HL-60 (cell line): ENCODE measurements at regions not wholly inside any gene's neighbourhood (a gene's known extent, or its start where the extent isn't known, plus 50 kb on each side); places are given as distances from the start of the nearest gene placed in this dataset.

ENCODE experiments used
- GABPA ChIP-seq: IDR thresholded peaks from 2 replicates; pipeline ENCODE4 v1.6.1; 2012; ENCODE audit warnings: low read depth
- POLR2AphosphoS5 ChIP-seq: IDR thresholded peaks from 2 replicates; pipeline ENCODE4 v1.6.1; 2012; ENCODE audit warnings: low read depth
- REST ChIP-seq: IDR thresholded peaks from 2 replicates; pipeline ENCODE4 v1.6.1; 2012; ENCODE audit warnings: low read depth; ENCODE audit not compliant: insufficient replicate concordance
- SPI1 ChIP-seq: IDR thresholded peaks from 2 replicates; pipeline ENCODE4 v1.6.1; 2012; ENCODE audit warnings: low read depth, mild to moderate bottlenecking, borderline replicate concordance
- TF ChIP-seq, protein P1 (sequence below): IDR thresholded peaks from one replicate; pipeline ENCODE4 v1.5.1; 2011; ENCODE audit warnings: low read length, control low read depth, inconsistent platforms; ENCODE audit not compliant: insufficient read depth

- TF ChIP-seq, protein P1, sequence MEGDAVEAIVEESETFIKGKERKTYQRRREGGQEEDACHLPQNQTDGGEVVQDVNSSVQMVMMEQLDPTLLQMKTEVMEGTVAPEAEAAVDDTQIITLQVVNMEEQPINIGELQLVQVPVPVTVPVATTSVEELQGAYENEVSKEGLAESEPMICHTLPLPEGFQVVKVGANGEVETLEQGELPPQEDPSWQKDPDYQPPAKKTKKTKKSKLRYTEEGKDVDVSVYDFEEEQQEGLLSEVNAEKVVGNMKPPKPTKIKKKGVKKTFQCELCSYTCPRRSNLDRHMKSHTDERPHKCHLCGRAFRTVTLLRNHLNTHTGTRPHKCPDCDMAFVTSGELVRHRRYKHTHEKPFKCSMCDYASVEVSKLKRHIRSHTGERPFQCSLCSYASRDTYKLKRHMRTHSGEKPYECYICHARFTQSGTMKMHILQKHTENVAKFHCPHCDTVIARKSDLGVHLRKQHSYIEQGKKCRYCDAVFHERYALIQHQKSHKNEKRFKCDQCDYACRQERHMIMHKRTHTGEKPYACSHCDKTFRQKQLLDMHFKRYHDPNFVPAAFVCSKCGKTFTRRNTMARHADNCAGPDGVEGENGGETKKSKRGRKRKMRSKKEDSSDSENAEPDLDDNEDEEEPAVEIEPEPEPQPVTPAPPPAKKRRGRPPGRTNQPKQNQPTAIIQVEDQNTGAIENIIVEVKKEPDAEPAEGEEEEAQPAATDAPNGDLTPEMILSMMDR: no peak
- TF ChIP-seq POLR2AphosphoS5: no peak
- no peak for TF ChIP-seq REST
- no peak for TF ChIP-seq GABPA
- no peak for TF ChIP-seq SPI1
Measured at GRCh38 chr6:5938934-5939333, 67.8 kb downstream of the NRN1 start.
